ENCODE measurements at regions not wholly inside any gene's neighbourhood (a gene's known extent, or its start where the extent isn't known, plus 50 kb on each side); places are given as distances from the start of the nearest gene placed in this dataset.
"Not testable (repeated sequence)": the region's sequence is repeated elsewhere in the genome, so short reads cannot be mapped to it uniquely, and the experiment has no call there.

DNA sequence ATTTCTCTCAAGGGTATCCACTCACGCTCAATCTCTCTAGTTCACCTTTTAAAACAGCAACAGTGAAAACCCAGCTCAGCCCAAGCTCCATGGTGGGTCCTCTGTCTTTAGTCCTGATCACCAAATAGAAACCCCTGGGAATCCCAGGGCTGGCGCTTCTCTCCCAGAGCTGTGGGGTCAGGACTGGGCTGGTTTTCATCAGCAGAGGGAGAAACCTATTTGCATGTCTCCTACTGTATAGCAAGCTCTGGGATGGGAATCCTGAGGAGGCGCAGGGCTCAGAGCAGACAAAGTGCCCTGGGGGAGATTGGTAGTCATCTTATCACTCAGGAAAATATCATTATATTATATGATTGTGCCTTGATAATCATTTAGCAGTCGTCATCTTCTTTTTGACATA, 843.1 kb downstream of the TMEM121 start:
- not testable (repeated sequence) for H3K4me1 ChIP-seq (ENCODE audit: control insufficient read depth, insufficient read depth, low read length); H3K9me3 ChIP-seq (ENCODE audit: control insufficient read depth, low read length); H3K36me3 ChIP-seq (ENCODE audit: control insufficient read depth, insufficient read depth, low read length); H3K27me3 ChIP-seq (ENCODE audit: control insufficient read depth, insufficient read depth, low read length); H3K9ac ChIP-seq (ENCODE audit: low read length); H3K4me3 ChIP-seq (ENCODE audit: low read length)

- Histone ChIP-seq H3K27me3 (ENCODE audit: control insufficient read depth, insufficient read depth, low read length) (no peaks in the 10 kb centered on the region), H3K9ac (ENCODE audit: low read length) (no peak overlapping the region), H3K9me3 (ENCODE audit: control insufficient read depth, low read length) (no peaks in the 10 kb centered on the region), H3K36me3 (ENCODE audit: control insufficient read depth, insufficient read depth, low read length) (no peaks in the 10 kb centered on the region), H3K4me3 (ENCODE audit: low read length) (no peak overlapping the region), H3K4me1 (ENCODE audit: control insufficient read depth, insufficient read depth, low read length) (no peaks in the 10 kb centered on the region)
These were observed 846.7 kb downstream of the TMEM121 start for GRCh38 chr14:106372870-106373652.

GRCh38 chr14:106373653-106374110, 847.3 kb downstream of the TMEM121 start:
- H3K9me3 ChIP-seq (ENCODE audit: control insufficient read depth, low read length); H3K27me3 ChIP-seq (ENCODE audit: control insufficient read depth, insufficient read depth, low read length); H3K36me3 ChIP-seq (ENCODE audit: control insufficient read depth, insufficient read depth, low read length); H3K9ac ChIP-seq (ENCODE audit: low read length); H3K4me3 ChIP-seq (ENCODE audit: low read length); H3K4me1 ChIP-seq (ENCODE audit: control insufficient read depth, insufficient read depth, low read length): not testable (repeated sequence)

- no peak overlapping the region for H3K9ac ChIP-seq (ENCODE audit: low read length)
- no peaks in the 10 kb centered on the region for H3K9me3 ChIP-seq (ENCODE audit: control insufficient read depth, low read length)
- H3K27me3 ChIP-seq (ENCODE audit: control insufficient read depth, insufficient read depth, low read length), result no peaks in the 10 kb centered on the region
- H3K36me3 ChIP-seq (ENCODE audit: control insufficient read depth, insufficient read depth, low read length), result no peaks in the 10 kb centered on the region
- no peaks in the 10 kb centered on the region for H3K4me1 ChIP-seq (ENCODE audit: control insufficient read depth, insufficient read depth, low read length)
- H3K4me3 ChIP-seq (ENCODE audit: low read length), result no peak overlapping the region
These were observed 851.0 kb downstream of the TMEM121 start for GRCh38 chr14:106377432-106377831.

DNA sequence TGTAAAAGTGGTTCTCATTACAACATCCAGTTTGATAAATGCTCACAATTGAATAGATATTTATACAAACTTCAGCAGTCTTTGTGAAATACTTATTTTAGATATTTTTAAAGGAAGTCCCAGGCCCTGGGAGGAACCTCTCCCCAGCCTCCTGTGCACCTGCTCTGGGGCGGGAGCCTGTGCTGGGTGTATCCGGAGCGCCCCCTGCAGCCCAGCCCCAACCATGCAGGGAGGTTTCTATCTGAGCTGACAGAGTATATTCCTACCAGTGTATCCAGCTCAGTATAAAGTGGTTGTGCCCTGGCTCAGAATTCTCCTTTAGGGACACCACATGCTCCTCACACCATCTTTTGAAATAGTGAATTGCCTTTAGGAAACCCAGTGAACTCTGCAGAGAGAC, 851.8 kb downstream of the TMEM121 start:
- no peak overlapping the region for H3K4me3 ChIP-seq (ENCODE audit: low read length)
- H3K4me1 ChIP-seq (ENCODE audit: control insufficient read depth, insufficient read depth, low read length), result no peaks in the 10 kb centered on the region
- no peaks in the 10 kb centered on the region for H3K36me3 ChIP-seq (ENCODE audit: control insufficient read depth, insufficient read depth, low read length)
- H3K9ac ChIP-seq (ENCODE audit: low read length), result no peak overlapping the region
- H3K9me3 ChIP-seq (ENCODE audit: control insufficient read depth, low read length), result no peaks in the 10 kb centered on the region
- no peaks in the 10 kb centered on the region for H3K27me3 ChIP-seq (ENCODE audit: control insufficient read depth, insufficient read depth, low read length)

DNA sequence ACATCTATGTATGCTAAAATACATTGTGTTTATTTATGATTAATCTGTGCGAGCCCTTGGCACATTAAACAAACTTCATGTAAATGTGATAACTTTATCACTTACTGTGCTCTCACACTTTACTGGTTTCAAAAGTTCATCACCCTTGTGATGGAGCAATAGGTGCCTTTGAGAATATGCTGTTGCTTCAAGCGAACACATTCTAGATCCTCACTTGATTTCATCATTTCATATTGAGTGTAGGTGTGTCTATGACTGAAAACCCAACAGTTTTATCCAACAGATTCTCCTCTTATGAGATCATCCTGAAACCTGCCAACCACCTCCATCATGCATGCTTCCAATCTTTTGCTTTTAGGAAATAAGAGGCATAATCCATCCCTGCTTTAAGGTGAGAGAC, 854.4 kb downstream of the TMEM121 start:
- no peak overlapping the region for H3K4me3 ChIP-seq (ENCODE audit: low read length)
- H3K36me3 ChIP-seq (ENCODE audit: control insufficient read depth, insufficient read depth, low read length), result no peaks in the 10 kb centered on the region
- no peaks in the 10 kb centered on the region for H3K27me3 ChIP-seq (ENCODE audit: control insufficient read depth, insufficient read depth, low read length)
- no peaks in the 10 kb centered on the region for H3K9me3 ChIP-seq (ENCODE audit: control insufficient read depth, low read length)
- H3K9ac ChIP-seq (ENCODE audit: low read length), result no peak overlapping the region
- no peaks in the 10 kb centered on the region for H3K4me1 ChIP-seq (ENCODE audit: control insufficient read depth, insufficient read depth, low read length)

DNA sequence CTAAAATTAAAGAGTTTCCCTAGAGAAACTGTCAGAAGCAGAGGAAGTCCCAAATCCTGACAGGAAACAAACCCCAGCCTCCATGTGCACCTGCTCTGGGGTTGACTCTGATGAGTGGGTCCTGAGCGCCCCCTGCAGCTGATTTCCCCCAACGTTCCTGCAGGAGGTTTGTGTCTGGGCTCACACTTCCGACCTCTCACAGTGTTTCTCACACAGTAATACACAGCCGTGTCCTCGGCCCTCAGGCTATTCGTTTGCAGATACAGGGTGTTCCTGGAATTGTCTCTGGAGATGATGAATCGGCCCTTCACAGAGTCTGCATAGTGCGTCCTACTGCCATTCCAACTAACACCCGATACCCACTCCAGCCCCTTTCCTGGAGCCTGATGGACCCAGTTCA, 862.8 kb downstream of the TMEM121 start:
- not testable (repeated sequence) for H3K36me3 ChIP-seq (ENCODE audit: control insufficient read depth, insufficient read depth, low read length); H3K4me1 ChIP-seq (ENCODE audit: control insufficient read depth, insufficient read depth, low read length); H3K9ac ChIP-seq (ENCODE audit: low read length); H3K9me3 ChIP-seq (ENCODE audit: control insufficient read depth, low read length); H3K4me3 ChIP-seq (ENCODE audit: low read length); H3K27me3 ChIP-seq (ENCODE audit: control insufficient read depth, insufficient read depth, low read length)

DNA sequence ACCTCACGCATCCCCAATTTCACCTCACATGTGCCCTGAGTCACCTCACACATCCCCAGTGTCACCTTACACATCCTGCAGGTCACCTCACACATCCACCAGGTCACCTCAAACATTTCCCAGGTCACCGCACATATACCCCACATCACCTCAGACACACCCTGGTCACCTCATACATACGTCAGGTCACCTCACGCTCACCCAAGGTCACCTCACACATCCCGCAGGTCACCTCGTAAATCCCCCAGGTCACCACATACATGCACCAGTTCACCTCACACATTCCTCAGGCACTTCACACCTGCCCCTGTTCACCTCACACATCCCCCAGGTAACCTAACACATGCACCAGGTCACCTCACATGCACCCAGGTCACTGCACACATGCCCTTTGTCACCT, 864.0 kb downstream of the TMEM121 start:
- no peaks in the 10 kb centered on the region for H3K27me3 ChIP-seq (ENCODE audit: control insufficient read depth, insufficient read depth, low read length)
- no peaks in the 10 kb centered on the region for H3K9me3 ChIP-seq (ENCODE audit: control insufficient read depth, low read length)
- no peak overlapping the region for H3K9ac ChIP-seq (ENCODE audit: low read length)
- no peaks in the 10 kb centered on the region for H3K36me3 ChIP-seq (ENCODE audit: control insufficient read depth, insufficient read depth, low read length)
- H3K4me3 ChIP-seq (ENCODE audit: low read length), result no peak overlapping the region
- no peaks in the 10 kb centered on the region for H3K4me1 ChIP-seq (ENCODE audit: control insufficient read depth, insufficient read depth, low read length)

DNA sequence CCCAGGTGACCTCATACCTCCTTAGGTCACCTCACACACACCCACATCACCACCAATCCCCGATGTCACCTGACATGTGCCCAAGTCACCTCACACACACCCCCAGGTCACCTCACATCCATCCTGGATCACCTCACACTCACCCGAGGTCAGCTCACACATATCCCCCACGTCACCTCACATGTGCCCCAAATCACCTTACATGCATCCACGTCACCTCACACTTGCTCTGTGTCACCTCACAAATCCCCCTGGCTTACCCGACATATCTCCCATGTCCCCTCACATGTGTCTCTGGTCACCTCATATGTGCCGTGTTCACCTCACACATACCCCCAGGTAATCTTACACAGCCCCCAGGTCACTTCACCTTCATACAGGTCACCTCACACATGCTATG, 864.6 kb downstream of the TMEM121 start:
- H3K27me3 ChIP-seq (ENCODE audit: control insufficient read depth, insufficient read depth, low read length), result no peaks in the 10 kb centered on the region
- no peaks in the 10 kb centered on the region for H3K9me3 ChIP-seq (ENCODE audit: control insufficient read depth, low read length)
- no peak overlapping the region for H3K9ac ChIP-seq (ENCODE audit: low read length)
- no peak overlapping the region for H3K4me3 ChIP-seq (ENCODE audit: low read length)
- no peaks in the 10 kb centered on the region for H3K36me3 ChIP-seq (ENCODE audit: control insufficient read depth, insufficient read depth, low read length)
- no peaks in the 10 kb centered on the region for H3K4me1 ChIP-seq (ENCODE audit: control insufficient read depth, insufficient read depth, low read length)

DNA sequence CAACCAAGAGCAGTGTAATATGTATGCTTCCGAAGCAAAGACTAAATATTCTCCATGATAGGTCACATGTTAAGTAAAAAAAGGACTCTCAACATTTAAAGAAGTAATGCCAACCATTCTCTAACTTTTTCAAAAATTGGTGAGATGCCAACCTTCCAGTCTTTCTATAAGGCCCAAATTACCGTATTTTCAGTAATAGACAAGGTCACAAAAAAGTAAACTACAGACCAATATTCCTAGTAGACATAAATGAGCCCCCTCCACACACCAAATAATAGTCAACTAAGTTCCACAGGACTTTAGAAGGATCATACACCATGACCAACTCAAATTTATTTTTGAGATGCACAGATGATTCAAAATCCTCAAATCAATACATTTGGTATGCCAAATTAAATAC, 867.4 kb downstream of the TMEM121 start:
- Histone ChIP-seq H3K9me3 (ENCODE audit: control insufficient read depth, low read length) (no peaks in the 10 kb centered on the region), H3K36me3 (ENCODE audit: control insufficient read depth, insufficient read depth, low read length) (no peaks in the 10 kb centered on the region), H3K9ac (ENCODE audit: low read length) (no peak overlapping the region), H3K4me1 (ENCODE audit: control insufficient read depth, insufficient read depth, low read length) (no peaks in the 10 kb centered on the region), H3K27me3 (ENCODE audit: control insufficient read depth, insufficient read depth, low read length) (no peaks in the 10 kb centered on the region), H3K4me3 (ENCODE audit: low read length) (no peak overlapping the region)

DNA sequence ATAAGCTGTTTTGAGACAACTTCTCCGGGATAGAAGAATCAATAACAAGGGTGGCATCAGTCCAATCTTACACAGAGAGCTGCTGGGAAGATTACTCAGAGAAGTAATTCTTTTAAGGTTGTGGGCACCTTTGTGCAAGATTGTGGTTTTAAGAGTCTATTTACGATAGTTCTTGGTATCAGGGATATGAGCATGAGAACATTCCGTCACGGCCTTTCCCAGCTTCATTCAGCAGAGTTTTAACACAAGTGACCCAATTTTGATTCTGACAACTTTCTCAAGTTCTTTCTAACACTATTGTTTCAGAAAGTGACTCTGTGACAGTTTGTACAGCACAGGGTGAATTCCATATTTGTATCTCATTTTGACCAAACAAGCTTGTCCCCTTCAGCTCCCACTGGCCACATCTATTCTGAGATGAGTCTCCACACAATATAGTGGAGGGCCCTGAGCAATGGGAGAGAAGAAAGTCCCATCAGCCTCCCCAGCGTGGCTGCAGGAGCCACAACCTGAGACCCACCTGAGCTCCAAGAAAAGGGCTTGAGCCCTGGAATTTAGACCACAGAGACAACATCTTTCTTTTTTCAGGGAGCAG, 869.2 kb downstream of the TMEM121 start:
- H3K9me3 ChIP-seq (ENCODE audit: control insufficient read depth, low read length), result no peaks in the 10 kb centered on the region
- H3K9ac ChIP-seq (ENCODE audit: low read length), result no peak overlapping the region
- no peaks in the 10 kb centered on the region for H3K4me1 ChIP-seq (ENCODE audit: control insufficient read depth, insufficient read depth, low read length)
- no peaks in the 10 kb centered on the region for H3K27me3 ChIP-seq (ENCODE audit: control insufficient read depth, insufficient read depth, low read length)
- H3K36me3 ChIP-seq (ENCODE audit: control insufficient read depth, insufficient read depth, low read length), result no peaks in the 10 kb centered on the region
- no peak overlapping the region for H3K4me3 ChIP-seq (ENCODE audit: low read length)

GRCh38 chr14:106396999-106397398, 870.6 kb downstream of the TMEM121 start:
- Histone ChIP-seq H3K27me3 (ENCODE audit: control insufficient read depth, insufficient read depth, low read length) (no peaks in the 10 kb centered on the region), H3K36me3 (ENCODE audit: control insufficient read depth, insufficient read depth, low read length) (no peaks in the 10 kb centered on the region), H3K4me1 (ENCODE audit: control insufficient read depth, insufficient read depth, low read length) (no peaks in the 10 kb centered on the region), H3K4me3 (ENCODE audit: low read length) (no peak overlapping the region), H3K9ac (ENCODE audit: low read length) (no peak overlapping the region), H3K9me3 (ENCODE audit: control insufficient read depth, low read length) (no peaks in the 10 kb centered on the region)
